22Rv1 (cell line): ENCODE measurements at regions not wholly inside any gene's neighbourhood (a gene's known extent, or its start where the extent isn't known, plus 50 kb on each side); places are given as distances from the start of the nearest gene placed in this dataset.

Experiments used
- ZFX ChIP-seq: fragments of 450-650 bp; IDR thresholded peaks from 2 replicates; pipeline ENCODE4 v1.6.1; 2017; ENCODE audit warnings: antibody characterized with exemption, borderline replicate concordance
- TF ChIP-seq, protein P1 (sequence below): fragments of 450-650 bp; IDR thresholded peaks from 2 replicates; pipeline ENCODE4 v1.5.1; 2017; ENCODE audit warnings: mild to moderate bottlenecking

DNA sequence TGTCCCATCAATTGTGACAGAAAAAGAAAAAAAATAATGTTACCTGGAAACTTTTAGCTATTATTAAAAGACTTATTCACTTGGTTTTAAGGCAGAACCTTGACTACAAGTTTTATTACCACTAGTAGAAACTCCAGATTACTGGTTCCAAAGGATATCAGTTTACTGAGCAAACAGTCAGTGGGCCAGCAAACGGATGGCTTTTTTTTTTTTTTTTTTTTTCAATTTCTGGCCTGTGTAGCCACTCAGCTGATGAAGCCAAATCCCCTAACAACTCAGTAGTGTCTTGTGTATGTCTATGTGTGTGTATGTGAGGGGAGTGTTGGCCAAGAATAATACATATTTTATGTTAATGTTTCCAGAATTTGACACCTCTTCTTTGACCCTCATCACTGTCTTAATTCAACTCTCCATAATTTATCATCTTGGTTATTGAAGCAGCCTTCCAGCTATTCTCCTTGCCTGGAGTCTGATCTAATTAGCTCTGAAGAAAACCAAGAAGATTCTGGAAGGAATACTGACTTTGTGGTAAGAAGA lies 724.9 kb downstream of the NSUN3 start:
- TF ChIP-seq, protein P1, sequence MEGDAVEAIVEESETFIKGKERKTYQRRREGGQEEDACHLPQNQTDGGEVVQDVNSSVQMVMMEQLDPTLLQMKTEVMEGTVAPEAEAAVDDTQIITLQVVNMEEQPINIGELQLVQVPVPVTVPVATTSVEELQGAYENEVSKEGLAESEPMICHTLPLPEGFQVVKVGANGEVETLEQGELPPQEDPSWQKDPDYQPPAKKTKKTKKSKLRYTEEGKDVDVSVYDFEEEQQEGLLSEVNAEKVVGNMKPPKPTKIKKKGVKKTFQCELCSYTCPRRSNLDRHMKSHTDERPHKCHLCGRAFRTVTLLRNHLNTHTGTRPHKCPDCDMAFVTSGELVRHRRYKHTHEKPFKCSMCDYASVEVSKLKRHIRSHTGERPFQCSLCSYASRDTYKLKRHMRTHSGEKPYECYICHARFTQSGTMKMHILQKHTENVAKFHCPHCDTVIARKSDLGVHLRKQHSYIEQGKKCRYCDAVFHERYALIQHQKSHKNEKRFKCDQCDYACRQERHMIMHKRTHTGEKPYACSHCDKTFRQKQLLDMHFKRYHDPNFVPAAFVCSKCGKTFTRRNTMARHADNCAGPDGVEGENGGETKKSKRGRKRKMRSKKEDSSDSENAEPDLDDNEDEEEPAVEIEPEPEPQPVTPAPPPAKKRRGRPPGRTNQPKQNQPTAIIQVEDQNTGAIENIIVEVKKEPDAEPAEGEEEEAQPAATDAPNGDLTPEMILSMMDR: no peak
- no peak for TF ChIP-seq ZFX
